Mesendoderm (in vitro differentiated cells): ENCODE measurements at regions not wholly inside any gene's neighbourhood (a gene's known extent, or its start where the extent isn't known, plus 50 kb on each side); places are given as distances from the start of the nearest gene placed in this dataset.

Source experiments
- DNase-seq: peaks from one replicate; pipeline ENCODE4 v3.0.0; 2013
- H2AK5ac ChIP-seq: 2 replicates; pipeline ENCODE4 v1.6.1; 2013; ENCODE audit warnings: low read length, inconsistent platforms
- H2BK120ac ChIP-seq: 2 replicates; pipeline ENCODE4 v1.6.1; 2013; ENCODE audit warnings: low read depth, mild to moderate bottlenecking, low read length, moderate library complexity, mixed read lengths
- H2BK15ac ChIP-seq: replicated peaks from 2 replicates; pipeline ENCODE4 v1.6.1; 2013; ENCODE audit warnings: low read depth, mild to moderate bottlenecking, moderate library complexity
- H2BK5ac ChIP-seq: 2 replicates; pipeline ENCODE4 v1.6.1; 2013; ENCODE audit warnings: low read length, inconsistent platforms
- H3K18ac ChIP-seq: 2 replicates; pipeline ENCODE4 v1.6.1; 2013; ENCODE audit warnings: mild to moderate bottlenecking, low read length, mixed read lengths
- H3K23ac ChIP-seq: one replicate; pipeline ENCODE4 v1.6.1; 2013; ENCODE audit warnings: low read length
- H3K27ac ChIP-seq: 2 replicates; pipeline ENCODE4 v1.5.1; 2013; ENCODE audit warnings: low read depth, mild to moderate bottlenecking, inconsistent platforms, low read length, moderate library complexity
- H3K27me3 ChIP-seq: 2 replicates; pipeline ENCODE4 v1.6.1; 2013; ENCODE audit warnings: low read length, control low read depth, mild to moderate bottlenecking, inconsistent platforms; ENCODE audit not compliant: insufficient read depth, poor library complexity
- H3K36me3 ChIP-seq: 2 replicates; pipeline ENCODE4 v1.6.1; 2013; ENCODE audit warnings: low read length, inconsistent platforms; ENCODE audit not compliant: control insufficient read depth, insufficient read depth
- H3K4ac ChIP-seq: one replicate; pipeline ENCODE4 v1.6.1; 2013; ENCODE audit warnings: low read depth, mild to moderate bottlenecking, low read length, moderate library complexity
- H3K4me1 ChIP-seq: 2 replicates; pipeline ENCODE4 v1.6.1; 2013; ENCODE audit warnings: low read depth, low read length, inconsistent platforms; ENCODE audit not compliant: control insufficient read depth
- H3K4me2 ChIP-seq: 2 replicates; pipeline ENCODE4 v1.6.1; 2013; ENCODE audit warnings: low read length
- H3K4me3 ChIP-seq: 2 replicates; pipeline ENCODE4 v1.5.1; 2013; ENCODE audit warnings: mild to moderate bottlenecking, low read length
- H3K56ac ChIP-seq: one replicate; pipeline ENCODE4 v1.6.1; 2013; ENCODE audit warnings: low read length
- H3K79me1 ChIP-seq: 2 replicates; pipeline ENCODE4 v1.6.1; 2013; ENCODE audit warnings: low read length, inconsistent platforms
- H3K79me2 ChIP-seq: 2 replicates; pipeline ENCODE4 v1.6.1; 2013; ENCODE audit warnings: mild to moderate bottlenecking, low read length; ENCODE audit not compliant: control insufficient read depth, insufficient read depth
- H3K9ac ChIP-seq: 2 replicates; pipeline ENCODE4 v1.6.1; 2013; ENCODE audit warnings: low read length, inconsistent platforms
- H4K5ac ChIP-seq: one replicate; pipeline ENCODE4 v1.6.1; 2013; ENCODE audit warnings: low read length
- H4K8ac ChIP-seq: one replicate; pipeline ENCODE4 v1.6.1; 2013; ENCODE audit warnings: low read depth, mild to moderate bottlenecking, control low read depth, low read length, moderate library complexity
- WGBS: extraction: QIAGEN DNeasy Blood & Tissue Kit; methylation state at CpG from one replicate; pipeline ENCODE4 v1.1.7; 2013; ENCODE audit warnings: low lambda C conversion rate, missing lambda C conversion rate; ENCODE audit not compliant: insufficient coverage; ENCODE audit errors: extremely low coverage; 5-methylcytosine and 5-hydroxymethylcytosine counted together

- no peak overlapping the region for H3K9ac ChIP-seq
- DNase-seq = no peak
- no peaks in the 10 kb centered on the region for H3K79me1 ChIP-seq
- H3K4me3 ChIP-seq = no peak overlapping the region
- H3K27me3 ChIP-seq = no peaks in the 10 kb centered on the region
- H3K56ac ChIP-seq = no peak overlapping the region
- no peak overlapping the region for H3K23ac ChIP-seq
- H3K18ac ChIP-seq = no peak overlapping the region
- no peak overlapping the region for H3K4me2 ChIP-seq
- no peak overlapping the region for H2AK5ac ChIP-seq
- no peak overlapping the region for H3K4ac ChIP-seq
- WGBS = no CpG with 5 or more reads among the region's 1 CpG
- H2BK15ac ChIP-seq = no peak overlapping the region
- no peak overlapping the region for H4K8ac ChIP-seq
- no peak overlapping the region for H4K5ac ChIP-seq
- H3K4me1 ChIP-seq = no peaks in the 10 kb centered on the region
- no peak overlapping the region for H2BK5ac ChIP-seq
- H2BK120ac ChIP-seq = no peak overlapping the region
- H3K79me2 ChIP-seq = no peaks in the 10 kb centered on the region
- no peak overlapping the region for H3K27ac ChIP-seq
- H3K36me3 ChIP-seq = no peaks in the 10 kb centered on the region
Observed at GRCh38 chr3:22045882-22046281, 294.9 kb upstream of the ZNF385D start.

GRCh38 chr3:22063500-22063899 is 312.5 kb upstream of the ZNF385D start:
- Histone ChIP-seq H3K4me2 (no peak overlapping the region), H3K9ac (no peak overlapping the region), H2BK15ac (no peak overlapping the region), H3K27ac (no peak overlapping the region), H3K79me2 (no peaks in the 10 kb centered on the region), H3K56ac (no peak overlapping the region), H3K4ac (no peak overlapping the region), H3K23ac (no peak overlapping the region), H4K5ac (no peak overlapping the region), H2BK5ac (no peak overlapping the region), H3K36me3 (no peaks in the 10 kb centered on the region), H2AK5ac (no peak overlapping the region), H3K27me3 (no peaks in the 10 kb centered on the region), H2BK120ac (no peak overlapping the region), H3K4me3 (no peak overlapping the region), H3K4me1 (no peaks in the 10 kb centered on the region), H3K79me1 (no peaks in the 10 kb centered on the region), H3K18ac (no peak overlapping the region), H4K8ac (no peak overlapping the region)
- no CpG with 5 or more reads among the region's 3 CpGs for WGBS
- DNase-seq = no peak

DNA sequence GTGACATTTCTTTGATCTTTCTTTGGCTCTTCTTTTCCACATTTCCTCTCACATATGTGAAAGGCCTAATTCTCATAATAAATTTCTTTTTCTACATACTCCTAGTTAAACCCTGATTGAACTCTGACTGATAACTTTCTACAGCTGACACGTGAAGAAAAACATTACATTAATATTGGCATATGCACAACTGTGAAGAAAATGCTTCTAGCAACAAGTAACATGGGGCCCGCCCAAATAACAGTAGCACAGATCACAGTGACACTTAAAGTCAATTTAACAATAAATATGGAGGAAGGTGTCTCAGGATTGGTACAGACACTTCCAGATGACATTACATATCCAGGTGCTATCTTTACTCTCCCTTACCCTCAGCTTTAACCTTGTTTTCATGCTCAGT is 317.6 kb upstream of the ZNF385D start:
- no peak for DNase-seq
- Histone ChIP-seq H3K23ac (no peak overlapping the region), H2BK15ac (no peak overlapping the region), H3K4me2 (no peak overlapping the region), H4K8ac (no peak overlapping the region), H2BK5ac (no peak overlapping the region), H3K9ac (no peak overlapping the region), H3K18ac (no peak overlapping the region), H3K79me1 (no peaks in the 10 kb centered on the region), H3K27me3 (no peaks in the 10 kb centered on the region), H3K27ac (no peak overlapping the region), H2BK120ac (no peak overlapping the region), H3K56ac (no peak overlapping the region), H4K5ac (no peak overlapping the region), H3K4me3 (no peak overlapping the region), H3K4me1 (no peaks in the 10 kb centered on the region), H2AK5ac (no peak overlapping the region), H3K36me3 (no peaks in the 10 kb centered on the region), H3K79me2 (no peaks in the 10 kb centered on the region), H3K4ac (no peak overlapping the region)
- no CpG with 5 or more reads among the region's 2 CpGs for WGBS

- no peaks in the 10 kb centered on the region for H3K27me3 ChIP-seq
- H2BK15ac ChIP-seq = no peak overlapping the region
- H3K23ac ChIP-seq = no peak overlapping the region
- WGBS = no CpG with 5 or more reads among the region's 3 CpGs
- H3K79me1 ChIP-seq = no peaks in the 10 kb centered on the region
- H4K8ac ChIP-seq = no peak overlapping the region
- H3K9ac ChIP-seq = no peak overlapping the region
- H3K56ac ChIP-seq = no peak overlapping the region
- no peak overlapping the region for H2AK5ac ChIP-seq
- H3K36me3 ChIP-seq = no peaks in the 10 kb centered on the region
- no peaks in the 10 kb centered on the region for H3K4me1 ChIP-seq
- no peak overlapping the region for H3K4me3 ChIP-seq
- H2BK5ac ChIP-seq = no peak overlapping the region
- no peak for DNase-seq
- no peak overlapping the region for H3K4me2 ChIP-seq
- no peak overlapping the region for H3K27ac ChIP-seq
- H3K4ac ChIP-seq = no peak overlapping the region
- H4K5ac ChIP-seq = no peak overlapping the region
- no peak overlapping the region for H2BK120ac ChIP-seq
- H3K18ac ChIP-seq = no peak overlapping the region
- H3K79me2 ChIP-seq = no peaks in the 10 kb centered on the region
Observed at GRCh38 chr3:22088204-22088603, 337.2 kb upstream of the ZNF385D start.

DNA sequence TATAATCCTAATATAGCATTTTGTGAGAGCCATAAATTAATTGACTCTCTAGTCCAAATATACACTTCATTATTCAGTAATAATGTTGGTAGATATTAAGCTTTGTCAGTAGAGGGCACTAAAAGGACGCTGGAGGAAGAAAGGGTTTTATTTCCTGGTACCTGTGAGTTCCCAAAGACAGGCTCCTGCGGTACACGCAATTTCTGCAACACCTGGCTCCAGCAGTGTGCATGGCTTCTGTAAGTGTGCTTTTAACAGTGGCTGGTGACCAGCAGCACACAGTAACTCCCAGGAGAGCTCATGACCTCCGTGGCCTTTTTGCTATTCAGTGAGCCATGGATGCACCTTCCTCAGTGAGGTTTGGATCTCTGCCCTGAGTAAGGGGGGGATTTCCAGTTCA is 338.3 kb upstream of the ZNF385D start:
- Histone ChIP-seq H3K79me1 (no peaks in the 10 kb centered on the region), H2AK5ac (no peak overlapping the region), H3K18ac (no peak overlapping the region), H3K4me3 (no peak overlapping the region), H3K4me2 (no peak overlapping the region), H3K27ac (no peak overlapping the region), H3K23ac (no peak overlapping the region), H3K79me2 (no peaks in the 10 kb centered on the region), H2BK5ac (no peak overlapping the region), H3K56ac (no peak overlapping the region), H3K27me3 (no peaks in the 10 kb centered on the region), H2BK15ac (no peak overlapping the region), H3K9ac (no peak overlapping the region), H3K36me3 (no peaks in the 10 kb centered on the region), H4K8ac (no peak overlapping the region), H3K4me1 (no peaks in the 10 kb centered on the region), H3K4ac (no peak overlapping the region), H4K5ac (no peak overlapping the region), H2BK120ac (no peak overlapping the region)
- DNase-seq = peak; percentile 58
- no CpG with 5 or more reads among the region's 4 CpGs for WGBS

DNA sequence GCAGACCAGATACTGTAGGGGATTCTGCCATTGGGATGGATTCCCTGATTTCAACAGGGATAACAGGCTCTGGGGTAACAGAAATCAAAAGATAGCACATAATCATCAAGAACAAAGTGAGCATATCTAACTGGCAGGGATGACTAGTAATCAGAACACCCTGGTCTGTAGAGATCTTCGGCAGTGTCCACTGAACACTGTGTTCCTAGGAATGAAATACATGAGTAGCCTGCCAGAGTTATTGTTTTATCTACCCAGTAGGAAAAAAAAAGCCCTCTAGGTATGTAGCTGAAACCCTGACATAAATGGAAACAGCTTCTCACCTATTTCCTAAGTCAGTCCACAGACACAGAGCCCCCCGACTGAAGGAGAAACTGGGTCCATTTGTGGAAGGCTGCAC is 340.3 kb upstream of the ZNF385D start:
- Histone ChIP-seq H3K23ac (no peak overlapping the region), H3K27me3 (no peaks in the 10 kb centered on the region), H3K9ac (no peak overlapping the region), H3K4me1 (no peaks in the 10 kb centered on the region), H3K79me2 (no peaks in the 10 kb centered on the region), H3K36me3 (no peaks in the 10 kb centered on the region), H3K18ac (no peak overlapping the region), H2AK5ac (no peak overlapping the region), H4K5ac (no peak overlapping the region), H3K79me1 (no peaks in the 10 kb centered on the region), H2BK5ac (no peak overlapping the region), H3K27ac (no peak overlapping the region), H2BK120ac (no peak overlapping the region), H2BK15ac (no peak overlapping the region), H4K8ac (no peak overlapping the region), H3K4me3 (no peak overlapping the region), H3K4me2 (no peak overlapping the region), H3K4ac (no peak overlapping the region), H3K56ac (no peak overlapping the region)
- no CpG with 5 or more reads among the region's 2 CpGs for WGBS
- no peak for DNase-seq
